NB4 (cell line): ENCODE measurements at regions not wholly inside any gene's neighbourhood (a gene's known extent, or its start where the extent isn't known, plus 50 kb on each side); places are given as distances from the start of the nearest gene placed in this dataset.

Experiments used
- DNase-seq: peaks from one replicate; pipeline ENCODE4 v3.0.0; 2010; ENCODE audit warnings: low read depth
- H3K4me3 ChIP-seq: one replicate; pipeline ENCODE4 v1.5.1; 2011; ENCODE audit warnings: mild to moderate bottlenecking, low read depth, low read length, moderate library complexity
- CTCF ChIP-seq: IDR thresholded peaks from one replicate; pipeline ENCODE4 v1.5.1; 2012; ENCODE audit warnings: low read depth, low read length
- MAX ChIP-seq: IDR thresholded peaks from 2 replicates; pipeline ENCODE4 v1.6.1; 2011; ENCODE audit warnings: low read depth, low read length
- MYC ChIP-seq: IDR thresholded peaks from 2 replicates; pipeline ENCODE4 v1.6.1; 2011; ENCODE audit warnings: low read depth, low read length
- POLR2A ChIP-seq: IDR thresholded peaks from 2 replicates; pipeline ENCODE4 v1.6.1; 2011; ENCODE audit warnings: mild to moderate bottlenecking; ENCODE audit not compliant: insufficient read length; ENCODE audit errors: extremely low read depth

GRCh38 chr10:55404094-55404493, 603.1 kb upstream of the PCDH15 start:
- no peak for TF ChIP-seq MAX
- TF ChIP-seq POLR2A = no peak
- no peak for TF ChIP-seq MYC
- TF ChIP-seq CTCF = no peak
- DNase-seq = no peak

GRCh38 chr10:55400075-55400849, 599.2 kb upstream of the PCDH15 start:
- TF ChIP-seq POLR2A (no peak), MAX (no peak), CTCF (no peak), MYC (no peak)
- H3K4me3 ChIP-seq = no peak overlapping the region
- no peak for DNase-seq

More at GRCh38 chr10:55404094-55404493, 603.1 kb upstream of the PCDH15 start:
- no peak overlapping the region for H3K4me3 ChIP-seq

- H3K4me3 ChIP-seq = no peak overlapping the region
- TF ChIP-seq MAX (no peak), POLR2A (no peak), CTCF (no peak), MYC (no peak)
- DNase-seq = no peak
Observed at GRCh38 chr10:55398497-55398882, 597.5 kb upstream of the PCDH15 start.

- no peak overlapping the region for H3K4me3 ChIP-seq
- DNase-seq = no peak
- TF ChIP-seq MAX (no peak), CTCF (no peak), MYC (no peak), POLR2A (no peak)
Observed at GRCh38 chr10:55397777-55398496, 596.9 kb upstream of the PCDH15 start.

GRCh38 chr10:55378196-55378595, 577.2 kb upstream of the PCDH15 start:
- H3K4me3 ChIP-seq = no peak overlapping the region
- TF ChIP-seq MYC = no peak
- no peak for TF ChIP-seq MAX
- no peak for DNase-seq

- TF ChIP-seq CTCF (no peak), POLR2A (no peak), MAX (no peak), MYC (no peak)
- no peak for DNase-seq
- H3K4me3 ChIP-seq = no peak overlapping the region
Observed at GRCh38 chr10:55374917-55375316, 573.9 kb upstream of the PCDH15 start.
